ENCODE measurements at regions not wholly inside any gene's neighbourhood (a gene's known extent, or its start where the extent isn't known, plus 50 kb on each side); places are given as distances from the start of the nearest gene placed in this dataset.
A peak's percentile ranks its signal among the peaks of the same experiment; 100 is the strongest.

DNA sequence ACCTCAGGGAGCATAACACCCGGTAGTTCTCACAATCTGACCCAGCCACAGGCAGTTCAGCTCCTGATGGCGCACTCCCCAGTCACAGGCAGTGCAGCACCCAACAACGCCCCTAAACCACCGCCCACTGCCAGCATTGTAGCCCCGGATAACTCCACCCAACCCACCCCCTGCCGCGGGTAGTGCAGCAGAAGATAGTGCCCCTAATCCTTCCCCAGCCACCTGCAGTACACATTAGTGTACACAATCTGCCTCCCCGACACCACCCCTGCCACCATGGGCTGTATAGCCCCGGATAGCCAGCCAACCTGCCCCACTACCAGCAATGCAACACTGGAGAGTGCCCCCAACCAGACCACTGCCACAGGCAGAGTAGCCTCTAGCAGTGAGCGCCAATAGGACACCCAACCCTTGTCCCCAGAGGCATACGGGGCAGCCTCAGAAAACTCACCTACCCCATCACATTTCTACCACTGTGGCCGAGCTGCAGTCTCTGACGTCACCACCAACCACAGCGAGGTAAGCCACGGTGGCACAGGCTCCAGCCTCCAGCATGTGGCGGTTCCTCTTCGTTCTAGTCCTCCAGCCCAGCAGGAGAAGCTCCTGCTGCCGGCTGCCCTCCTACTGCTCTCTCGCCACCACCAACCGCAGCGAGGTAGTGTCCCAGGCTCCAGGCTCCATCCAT, 877.3 kb downstream of the KCNJ18 start:
- DNase-seq (ENCODE audit: low read depth), result no peak
- H3K4me3 ChIP-seq (ENCODE audit: low read depth, low read length), result no peak overlapping the region
- TF ChIP-seq, protein P1, sequence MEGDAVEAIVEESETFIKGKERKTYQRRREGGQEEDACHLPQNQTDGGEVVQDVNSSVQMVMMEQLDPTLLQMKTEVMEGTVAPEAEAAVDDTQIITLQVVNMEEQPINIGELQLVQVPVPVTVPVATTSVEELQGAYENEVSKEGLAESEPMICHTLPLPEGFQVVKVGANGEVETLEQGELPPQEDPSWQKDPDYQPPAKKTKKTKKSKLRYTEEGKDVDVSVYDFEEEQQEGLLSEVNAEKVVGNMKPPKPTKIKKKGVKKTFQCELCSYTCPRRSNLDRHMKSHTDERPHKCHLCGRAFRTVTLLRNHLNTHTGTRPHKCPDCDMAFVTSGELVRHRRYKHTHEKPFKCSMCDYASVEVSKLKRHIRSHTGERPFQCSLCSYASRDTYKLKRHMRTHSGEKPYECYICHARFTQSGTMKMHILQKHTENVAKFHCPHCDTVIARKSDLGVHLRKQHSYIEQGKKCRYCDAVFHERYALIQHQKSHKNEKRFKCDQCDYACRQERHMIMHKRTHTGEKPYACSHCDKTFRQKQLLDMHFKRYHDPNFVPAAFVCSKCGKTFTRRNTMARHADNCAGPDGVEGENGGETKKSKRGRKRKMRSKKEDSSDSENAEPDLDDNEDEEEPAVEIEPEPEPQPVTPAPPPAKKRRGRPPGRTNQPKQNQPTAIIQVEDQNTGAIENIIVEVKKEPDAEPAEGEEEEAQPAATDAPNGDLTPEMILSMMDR (IDR thresholded peaks at IDR 0.05; ENCODE audit: control insufficient read depth, extremely low read depth, insufficient read depth), result no peak

DNA sequence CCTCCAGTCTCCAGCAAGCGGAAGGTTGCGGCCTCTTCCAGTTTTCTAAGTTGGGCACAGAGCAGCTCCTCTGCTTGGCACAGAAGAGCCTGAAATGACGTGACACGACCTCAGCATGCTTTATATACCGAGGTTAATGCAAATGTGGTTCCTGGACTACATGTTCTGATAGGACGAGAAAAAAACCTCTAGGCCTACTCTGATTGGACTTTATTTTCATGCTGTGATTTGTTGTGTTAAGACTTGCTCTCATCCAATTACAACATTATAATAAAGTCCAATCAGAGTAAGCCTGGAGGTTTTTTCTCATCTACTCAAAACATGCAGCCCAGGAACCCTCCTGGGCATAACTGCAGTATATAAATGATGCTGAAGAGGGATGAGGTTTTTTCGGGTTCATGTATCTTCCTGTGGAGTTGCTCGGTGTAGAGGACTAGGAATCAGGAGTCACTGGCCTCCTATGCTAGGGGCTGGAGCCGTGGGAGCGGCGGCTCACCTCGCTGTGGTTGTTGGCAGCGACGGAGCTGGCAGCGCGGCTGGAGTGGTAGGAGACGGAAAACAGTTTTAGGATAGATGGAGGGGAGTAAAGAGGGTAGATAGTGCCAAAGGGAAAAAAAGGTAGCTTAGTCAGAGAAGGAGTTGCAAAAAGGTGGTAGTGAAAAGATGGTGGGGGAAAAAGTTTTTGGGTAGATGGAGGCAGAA, 878.0 kb downstream of the KCNJ18 start:
- TF ChIP-seq, protein P1 (IDR thresholded peaks at IDR 0.05; ENCODE audit: control insufficient read depth, extremely low read depth, insufficient read depth), result no peak
- no peak overlapping the region for H3K4me3 ChIP-seq (ENCODE audit: low read depth, low read length)
- no peak for DNase-seq (ENCODE audit: low read depth)

DNA sequence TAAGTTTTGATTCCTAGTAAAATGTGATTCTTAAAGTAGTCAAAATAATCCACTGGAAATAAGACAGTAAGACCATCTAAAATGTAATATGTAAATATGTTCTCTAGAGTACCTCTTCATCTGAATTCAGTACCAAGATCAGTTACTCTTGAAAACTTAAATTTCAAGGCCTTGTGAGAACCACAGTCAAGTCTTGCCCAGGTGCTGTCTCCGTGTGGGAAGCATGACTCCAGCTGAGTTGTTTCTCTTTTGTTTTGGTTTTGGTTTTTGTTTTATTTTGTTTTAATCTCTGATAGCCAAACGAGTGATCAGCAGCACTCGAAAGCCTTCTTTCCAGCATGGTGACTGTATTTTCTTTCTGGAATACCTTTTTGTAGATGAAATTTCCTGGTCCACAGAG, 907.0 kb downstream of the KCNJ18 start:
- TF ChIP-seq, protein P1 (IDR thresholded peaks at IDR 0.05; ENCODE audit: control insufficient read depth, extremely low read depth, insufficient read depth), result no peak
- H3K4me3 ChIP-seq (ENCODE audit: low read depth, low read length), result no peak overlapping the region

DNA sequence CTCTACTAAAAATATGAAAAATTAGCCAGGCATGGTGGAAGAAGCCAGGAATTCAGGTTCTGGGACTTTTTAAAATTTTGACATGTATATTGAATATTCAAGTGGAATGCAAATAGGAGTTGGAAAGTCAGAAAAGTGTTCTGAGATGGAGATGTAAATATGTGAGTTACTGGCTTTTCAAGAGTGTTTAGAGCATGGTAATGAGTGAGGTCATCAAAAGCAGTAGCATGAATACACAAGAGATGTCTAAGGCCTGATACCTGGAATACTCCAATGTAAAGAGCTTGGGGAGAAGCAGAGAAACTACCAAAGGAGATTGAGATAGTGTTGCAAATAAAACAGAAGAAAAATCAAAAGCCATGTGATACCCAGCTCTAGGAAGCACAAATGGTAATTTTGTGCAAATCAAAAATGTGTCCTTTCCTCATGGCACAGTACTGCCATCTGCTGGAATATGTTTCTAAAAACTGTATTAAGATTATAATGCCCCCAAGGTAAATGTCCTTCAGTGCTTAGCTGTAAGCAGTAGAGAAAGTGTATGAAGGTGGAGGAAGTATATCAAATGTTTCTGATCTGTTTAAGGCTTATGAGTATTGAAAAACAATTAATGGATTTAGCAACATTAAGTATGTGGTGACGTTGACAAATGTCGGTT, 908.4 kb downstream of the KCNJ18 start:
- DNase-seq (ENCODE audit: low read depth), result peak; percentile 25
- H3K4me3 ChIP-seq (ENCODE audit: low read depth, low read length), result no peak overlapping the region

More for the DNA sequence above, 907.0 kb downstream of the KCNJ18 start:
- no peak for DNase-seq (ENCODE audit: low read depth)

More for the DNA sequence above, 908.4 kb downstream of the KCNJ18 start:
- TF ChIP-seq, protein P1 (IDR thresholded peaks at IDR 0.05; ENCODE audit: control insufficient read depth, extremely low read depth, insufficient read depth), result peak; percentile 49
